ENCODE measurements at regions not wholly inside any gene's neighbourhood (a gene's known extent, or its start where the extent isn't known, plus 50 kb on each side); places are given as distances from the start of the nearest gene placed in this dataset.

GRCh38 chr18:51580580-51580979 lies 383.1 kb upstream of the MEX3C start:
- TF ChIP-seq, protein P1, sequence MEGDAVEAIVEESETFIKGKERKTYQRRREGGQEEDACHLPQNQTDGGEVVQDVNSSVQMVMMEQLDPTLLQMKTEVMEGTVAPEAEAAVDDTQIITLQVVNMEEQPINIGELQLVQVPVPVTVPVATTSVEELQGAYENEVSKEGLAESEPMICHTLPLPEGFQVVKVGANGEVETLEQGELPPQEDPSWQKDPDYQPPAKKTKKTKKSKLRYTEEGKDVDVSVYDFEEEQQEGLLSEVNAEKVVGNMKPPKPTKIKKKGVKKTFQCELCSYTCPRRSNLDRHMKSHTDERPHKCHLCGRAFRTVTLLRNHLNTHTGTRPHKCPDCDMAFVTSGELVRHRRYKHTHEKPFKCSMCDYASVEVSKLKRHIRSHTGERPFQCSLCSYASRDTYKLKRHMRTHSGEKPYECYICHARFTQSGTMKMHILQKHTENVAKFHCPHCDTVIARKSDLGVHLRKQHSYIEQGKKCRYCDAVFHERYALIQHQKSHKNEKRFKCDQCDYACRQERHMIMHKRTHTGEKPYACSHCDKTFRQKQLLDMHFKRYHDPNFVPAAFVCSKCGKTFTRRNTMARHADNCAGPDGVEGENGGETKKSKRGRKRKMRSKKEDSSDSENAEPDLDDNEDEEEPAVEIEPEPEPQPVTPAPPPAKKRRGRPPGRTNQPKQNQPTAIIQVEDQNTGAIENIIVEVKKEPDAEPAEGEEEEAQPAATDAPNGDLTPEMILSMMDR (IDR thresholded peaks at IDR 0.05; ENCODE audit: low read depth, low read length): no peak
- no peak for TF ChIP-seq EZH2phosphoT487 (IDR thresholded peaks at IDR 0.05; ENCODE audit: low read depth)
